ENCODE measurements at regions not wholly inside any gene's neighbourhood (a gene's known extent, or its start where the extent isn't known, plus 50 kb on each side); places are given as distances from the start of the nearest gene placed in this dataset.
A peak's percentile ranks its signal among the peaks of the same experiment; 100 is the strongest.

GRCh38 chrX:22396408-22396807, 123.7 kb downstream of the CBLL2 start:
- no peak for DNase-seq

- DNase-seq = no peak
Observed at GRCh38 chrX:22397566-22397965, 124.9 kb downstream of the CBLL2 start.

GRCh38 chrX:22399437-22400192, 126.9 kb downstream of the CBLL2 start:
- DNase-seq = no peak

- DNase-seq = no peak
Observed at GRCh38 chrX:22404297-22404696, 131.6 kb downstream of the CBLL2 start.

- no peak for DNase-seq
Observed at GRCh38 chrX:22406201-22406737, 133.6 kb downstream of the CBLL2 start.

- no peak for DNase-seq
Observed at GRCh38 chrX:22409418-22409817, 136.7 kb downstream of the CBLL2 start.

- no peak for DNase-seq
Observed at GRCh38 chrX:22424122-22424915, 151.6 kb downstream of the CBLL2 start.

- DNase-seq = no peak
Observed at GRCh38 chrX:22424919-22425318, 152.2 kb downstream of the CBLL2 start.

GRCh38 chrX:22429704-22430103, 157.0 kb downstream of the CBLL2 start:
- no peak for DNase-seq

GRCh38 chrX:22430701-22431100, 158.0 kb downstream of the CBLL2 start:
- DNase-seq = no peak

- no peak for DNase-seq
Observed at GRCh38 chrX:22433292-22434070, 160.8 kb downstream of the CBLL2 start.

- no peak for DNase-seq
Observed at GRCh38 chrX:22445880-22446279, 173.2 kb downstream of the CBLL2 start.

- DNase-seq = no peak
Observed at GRCh38 chrX:22462959-22463358, 190.2 kb downstream of the CBLL2 start.

- no peak for DNase-seq
Observed at GRCh38 chrX:22467571-22467970, 194.9 kb downstream of the CBLL2 start.

GRCh38 chrX:22481436-22481835, 208.7 kb downstream of the CBLL2 start:
- DNase-seq = no peak

- peak; percentile 70 for DNase-seq
Observed at GRCh38 chrX:22486296-22486695, 213.6 kb downstream of the CBLL2 start.

GRCh38 chrX:22516893-22517292, 244.2 kb downstream of the CBLL2 start:
- no peak for DNase-seq

GRCh38 chrX:22520128-22520828, 247.6 kb downstream of the CBLL2 start:
- DNase-seq = no peak

GRCh38 chrX:22526339-22526738, 253.6 kb downstream of the CBLL2 start:
- DNase-seq = no peak

GRCh38 chrX:22527302-22527701, 254.6 kb downstream of the CBLL2 start:
- DNase-seq = peak; percentile 81

- DNase-seq = no peak
Observed at GRCh38 chrX:22533898-22534297, 261.2 kb downstream of the CBLL2 start.

- DNase-seq = no peak
Observed at GRCh38 chrX:22534643-22535042, 261.9 kb downstream of the CBLL2 start.
